H9 (cell line): ENCODE measurements at regions not wholly inside any gene's neighbourhood (a gene's known extent, or its start where the extent isn't known, plus 50 kb on each side); places are given as distances from the start of the nearest gene placed in this dataset.

Experiments used
- DNase-seq: peaks from one replicate; pipeline ENCODE4 v3.0.0-alpha.2; 2017
- H2AFZ ChIP-seq: one replicate; pipeline ENCODE4 v1.6.1; 2013; ENCODE audit warnings: mild to moderate bottlenecking, low read length, control low read depth, moderate library complexity
- H2AK5ac ChIP-seq: 2 replicates; pipeline ENCODE4 v1.6.1; 2013; ENCODE audit warnings: low read length, control low read depth, mixed read lengths; ENCODE audit not compliant: insufficient read length
- H2BK120ac ChIP-seq: one replicate; pipeline ENCODE4 v1.6.1; 2013; ENCODE audit warnings: low read depth, mild to moderate bottlenecking, low read length, control low read depth, inconsistent platforms; ENCODE audit not compliant: poor library complexity, severe bottlenecking
- H2BK12ac ChIP-seq: 2 replicates; pipeline ENCODE4 v1.6.1; 2013; ENCODE audit warnings: low read length, control low read depth, mixed read lengths, low read depth; ENCODE audit not compliant: insufficient read length
- H2BK15ac ChIP-seq: 2 replicates; pipeline ENCODE4 v1.6.1; 2013; ENCODE audit warnings: low read depth, low read length, control low read depth
- H2BK20ac ChIP-seq: one replicate; pipeline ENCODE4 v1.6.1; 2013; ENCODE audit warnings: low read depth, mild to moderate bottlenecking, low read length, control low read depth, inconsistent platforms; ENCODE audit not compliant: poor library complexity, severe bottlenecking
- H2BK5ac ChIP-seq: 2 replicates; pipeline ENCODE4 v1.6.1; 2013; ENCODE audit warnings: low read length, control low read depth, mixed read lengths; ENCODE audit not compliant: insufficient read length
- H3K14ac ChIP-seq: 2 replicates; pipeline ENCODE4 v1.6.1; 2013; ENCODE audit warnings: low read length, control low read depth; ENCODE audit not compliant: insufficient read depth
- H3K18ac ChIP-seq: 2 replicates; pipeline ENCODE4 v1.6.1; 2013; ENCODE audit warnings: low read depth, mild to moderate bottlenecking, mixed read lengths, low read length, control low read depth; ENCODE audit not compliant: insufficient read length
- H3K23ac ChIP-seq: 2 replicates; pipeline ENCODE4 v1.6.1; 2013; ENCODE audit warnings: low read length, control low read depth, mixed read lengths, low read depth; ENCODE audit not compliant: insufficient read length
- H3K23me2 ChIP-seq: 2 replicates; pipeline ENCODE4 v1.6.1; 2013; ENCODE audit warnings: low read depth, mild to moderate bottlenecking, mixed read lengths, low read length, control low read depth; ENCODE audit not compliant: insufficient read length, poor library complexity, severe bottlenecking
- H3K27ac ChIP-seq: 2 replicates; pipeline ENCODE4 v1.5.1; 2013; ENCODE audit warnings: low read length, control low read depth, mixed read lengths, low read depth; ENCODE audit not compliant: insufficient read length
- H3K27me3 ChIP-seq: 2 replicates; pipeline ENCODE4 v1.6.1; 2013; ENCODE audit warnings: low read length, control low read depth, inconsistent platforms; ENCODE audit not compliant: insufficient read depth
- H3K4ac ChIP-seq: 2 replicates; pipeline ENCODE4 v1.6.1; 2013; ENCODE audit warnings: low read depth, mild to moderate bottlenecking, control low read depth, inconsistent platforms, low read length, moderate library complexity
- H3K4me1 ChIP-seq: 2 replicates; pipeline ENCODE4 v1.6.1; 2013; ENCODE audit warnings: low read length, control low read depth, inconsistent platforms; ENCODE audit not compliant: insufficient read depth
- H3K4me2 ChIP-seq: 2 replicates; pipeline ENCODE4 v1.6.1; 2013; ENCODE audit warnings: low read length, control low read depth, mixed read lengths; ENCODE audit not compliant: insufficient read length, insufficient read depth
- H3K56ac ChIP-seq: 2 replicates; pipeline ENCODE4 v1.6.1; 2013; ENCODE audit warnings: low read depth, mild to moderate bottlenecking, mixed read lengths, low read length, control low read depth; ENCODE audit not compliant: insufficient read length
- H3K79me1 ChIP-seq: 2 replicates; pipeline ENCODE4 v1.6.1; 2013; ENCODE audit warnings: low read depth, mild to moderate bottlenecking, moderate library complexity, low read length, control low read depth, inconsistent platforms; ENCODE audit not compliant: insufficient read depth, poor library complexity, severe bottlenecking
- H3K79me2 ChIP-seq: 2 replicates; pipeline ENCODE4 v1.6.1; 2013; ENCODE audit warnings: low read length, control low read depth, inconsistent platforms; ENCODE audit not compliant: insufficient read depth
- H3K9ac ChIP-seq: 2 replicates; pipeline ENCODE4 v1.6.1; 2013; ENCODE audit warnings: low read length, control low read depth, mixed read lengths; ENCODE audit not compliant: insufficient read length; ENCODE audit errors: extremely low read depth
- H3K9me3 ChIP-seq: one replicate; pipeline ENCODE4 v1.6.1; 2013; ENCODE audit warnings: low read depth, low read length, inconsistent platforms; ENCODE audit not compliant: control insufficient read depth
- H3T11ph ChIP-seq: one replicate; pipeline ENCODE4 v1.6.1; 2013; ENCODE audit warnings: mild to moderate bottlenecking, low read length, control low read depth, inconsistent platforms
- H4K20me1 ChIP-seq: one replicate; pipeline ENCODE4 v1.6.1; 2013; ENCODE audit not compliant: control insufficient read depth, insufficient read length, insufficient read depth
- H4K5ac ChIP-seq: 2 replicates; pipeline ENCODE4 v1.6.1; 2013; ENCODE audit warnings: low read depth, mild to moderate bottlenecking, mixed read lengths, low read length, control low read depth; ENCODE audit not compliant: insufficient read length
- H4K8ac ChIP-seq: replicated peaks from 2 replicates; pipeline ENCODE4 v1.6.1; 2013; ENCODE audit warnings: low read length, control low read depth, mixed read lengths, low read depth; ENCODE audit not compliant: insufficient read length
- H4K91ac ChIP-seq: 2 replicates; pipeline ENCODE4 v1.6.1; 2013; ENCODE audit warnings: low read depth, mild to moderate bottlenecking, moderate library complexity, mixed read lengths, low read length, control low read depth; ENCODE audit not compliant: insufficient read length
- H3K27ac Mint-ChIP-seq, 3 experiments: 2 replicates in 2 of 3; 3 replicates in 1 of 3; pipeline ENCODE4 v1.8.0; 2020 to 2021; ENCODE audit warnings: mixed read lengths in 3 of 3, mild to moderate bottlenecking in 1 of 3, moderate library complexity in 1 of 3
- H3K27me3 Mint-ChIP-seq: 2 replicates; pipeline ENCODE4 v1.8.0; 2021; ENCODE audit warnings: low read depth, mild to moderate bottlenecking, moderate library complexity, mixed read lengths
- H3K36me3 Mint-ChIP-seq, 3 experiments: 2 replicates in 2 of 3; 3 replicates in 1 of 3; pipeline ENCODE4 v1.8.0; 2020 to 2021; ENCODE audit warnings: low read depth in 3 of 3, mixed read lengths in 3 of 3; ENCODE audit not compliant: insufficient read depth in 1 of 3
- H3K4me1 Mint-ChIP-seq, 2 experiments: 2 replicates each; pipeline ENCODE4 v1.8.0; 2020; ENCODE audit warnings: mixed read lengths in 2 of 2
- H3K4me3 Mint-ChIP-seq, 2 experiments: 2 replicates in 1 of 2; 3 replicates in 1 of 2; pipeline ENCODE4 v1.8.0; 2020 to 2021; ENCODE audit warnings: mild to moderate bottlenecking in 2 of 2, mixed read lengths in 2 of 2, moderate library complexity in 1 of 2
- H3K9me3 Mint-ChIP-seq, 2 experiments: 2 replicates in 1 of 2; 3 replicates in 1 of 2; pipeline ENCODE4 v1.8.0; 2020; ENCODE audit warnings: mild to moderate bottlenecking in 2 of 2, mixed read lengths in 2 of 2, moderate library complexity in 1 of 2
- CTCF ChIP-seq: fragments of 200-600 bp; sonication (generic); conservative IDR thresholded peaks from 3 replicates; pipeline ENCODE4 v1.8.0; 2021; ENCODE audit warnings: antibody characterized with exemption, mild to moderate bottlenecking

GRCh38 chr4:159689526-159689925 is 586.6 kb downstream of the RAPGEF2 start:
- no peaks in the 10 kb centered on the region for H3K79me2 ChIP-seq
- H3K27me3 ChIP-seq = no peaks in the 10 kb centered on the region
- no peak overlapping the region for H3K4ac ChIP-seq
- no peaks in the 10 kb centered on the region for H3K23me2 ChIP-seq
- Mint-ChIP-seq H3K36me3 (peaks cover 0 to 3% (median 0%) of the 10 kb centered on the region in 3 experiments; a peak in 3 of 7 replicates), H3K27ac (no peak overlapping the region), H3K4me3 (no peak overlapping the region), H3K9me3 (peaks cover 7 to 24% of the 10 kb centered on the region in 2 experiments), H3K4me1 (peaks cover 10 to 11% of the 10 kb centered on the region in 2 experiments), H3K27me3 (no peaks in the 10 kb centered on the region)
- no peak overlapping the region for H2AFZ ChIP-seq
- H2BK12ac ChIP-seq = no peak overlapping the region
- H3K27ac ChIP-seq = no peak overlapping the region
- no peaks in the 10 kb centered on the region for H3K9me3 ChIP-seq
- no peak overlapping the region for H3T11ph ChIP-seq
- H2BK15ac ChIP-seq = no peak overlapping the region
- H3K9ac ChIP-seq = no peak overlapping the region
- H4K8ac ChIP-seq = no peak overlapping the region
- H2AK5ac ChIP-seq = no peak overlapping the region
- DNase-seq = no peak
- H4K5ac ChIP-seq = no peak overlapping the region
- H3K56ac ChIP-seq = no peak overlapping the region
- H4K91ac ChIP-seq = no peak overlapping the region
- TF ChIP-seq CTCF = no peak
- no peak overlapping the region for H3K4me2 ChIP-seq
- no peaks in the 10 kb centered on the region for H3K79me1 ChIP-seq
- H3K23ac ChIP-seq = no peak overlapping the region
- no peaks in the 10 kb centered on the region for H4K20me1 ChIP-seq
- no peak overlapping the region for H3K18ac ChIP-seq
- no peak overlapping the region for H2BK120ac ChIP-seq
- H3K4me1 ChIP-seq = peaks cover 3% of the 10 kb centered on the region; the same call in 1 of the 2 replicates
- no peak overlapping the region for H2BK20ac ChIP-seq
- no peak overlapping the region for H2BK5ac ChIP-seq
- H3K14ac ChIP-seq = no peak overlapping the region
